ENCODE measurements at regions not wholly inside any gene's neighbourhood (a gene's known extent, or its start where the extent isn't known, plus 50 kb on each side); places are given as distances from the start of the nearest gene placed in this dataset.

DNA sequence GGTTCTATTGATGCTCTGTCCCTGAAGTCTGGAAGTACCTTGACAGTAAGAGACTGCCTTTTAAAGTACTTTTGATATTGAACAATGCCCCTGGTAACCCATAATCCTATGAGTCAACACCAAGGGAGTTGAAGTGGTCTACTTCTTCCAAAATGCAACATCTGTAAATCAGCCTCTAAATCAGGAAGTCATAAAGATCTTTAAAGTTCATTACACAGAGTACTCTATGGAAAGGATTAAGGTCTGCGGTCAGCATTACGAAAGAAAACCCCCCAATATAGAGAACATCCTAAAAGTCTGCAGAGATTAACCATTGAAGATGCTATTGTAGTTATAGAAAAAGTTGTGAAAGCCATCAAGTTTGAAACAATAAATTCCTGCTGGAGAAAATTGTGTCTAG is 52.7 kb upstream of the CMC1 start:
- Mint-ChIP-seq H3K4me3 (no peak overlapping the region), H3K27me3 (ENCODE audit: low read depth) (no peaks in the 10 kb centered on the region), H3K9me3 (ENCODE audit: insufficient read depth) (no peaks in the 10 kb centered on the region), H3K4me1 (ENCODE audit: low read depth) (no peaks in the 10 kb centered on the region), H3K36me3 (ENCODE audit: low read depth) (no peaks in the 10 kb centered on the region), H3K27ac (no peak overlapping the region)
- DNase-seq (no peak), ATAC-seq (no peak)
- POLR2A ChIA-PET: no interaction called here
- CTCF ChIA-PET: no interaction called here

GRCh38 chr3:28191363-28191762 is 50.1 kb upstream of the CMC1 start:
- no peaks in the 10 kb centered on the region for H3K9me3 Mint-ChIP-seq (ENCODE audit: insufficient read depth)
- ATAC-seq (no peak), DNase-seq (no peak)

More at GRCh38 chr3:28191363-28191762, 50.1 kb upstream of the CMC1 start:
- no peaks in the 10 kb centered on the region for H3K27me3 Mint-ChIP-seq (ENCODE audit: low read depth)
- ChIA-PET POLR2A (no interaction called here), CTCF (no interaction called here)
- H3K36me3 Mint-ChIP-seq (ENCODE audit: low read depth): no peaks in the 10 kb centered on the region
- H3K4me3 Mint-ChIP-seq: no peak overlapping the region
- no peak overlapping the region for H3K27ac Mint-ChIP-seq
- H3K4me1 Mint-ChIP-seq (ENCODE audit: low read depth): no peaks in the 10 kb centered on the region

All from activated CD8-positive, alpha-beta T cell treated with anti-CD3 and anti-CD28 coated beads, Interleukin-2, amount 10 ng/mL, durations not matched to agents 7 days and 5 days (primary cell).